ENCODE measurements at regions not wholly inside any gene's neighbourhood (a gene's known extent, or its start where the extent isn't known, plus 50 kb on each side); places are given as distances from the start of the nearest gene placed in this dataset.

DNA sequence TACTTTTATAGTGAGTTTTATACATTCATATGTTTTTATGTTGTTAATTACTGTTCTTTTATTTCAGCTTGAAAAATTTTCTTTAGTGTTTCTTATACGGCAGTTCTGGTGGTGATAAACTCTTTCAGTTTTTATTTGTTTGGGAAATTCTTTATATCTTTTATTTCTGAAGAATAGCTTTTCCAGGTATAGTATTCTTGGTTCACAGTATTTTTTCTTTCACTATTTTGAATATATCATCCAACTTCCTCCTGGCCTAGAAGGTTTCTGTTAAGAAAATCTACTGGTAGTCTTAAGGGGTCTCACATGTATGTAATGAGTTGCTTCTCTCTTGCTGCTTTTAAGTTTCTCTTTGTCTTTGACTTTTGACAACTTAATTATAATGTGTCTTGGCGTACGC is 79.4 kb downstream of the NXNL2 start:
- no peaks in the 10 kb centered on the region for H3K27me3 ChIP-seq (ENCODE audit: low read length)
- H3K9ac ChIP-seq (ENCODE audit: low read length), result no peak overlapping the region

GRCh38 chr9:88623698-88624097 is 88.7 kb downstream of the NXNL2 start:
- H3K79me2 ChIP-seq (ENCODE audit: insufficient read depth, low read length), result no peaks in the 10 kb centered on the region
- H3K27ac ChIP-seq (ENCODE audit: low read depth, low read length), result no peak overlapping the region
- H3K4me3 ChIP-seq (ENCODE audit: insufficient read depth, low read length, poor library complexity, severe bottlenecking), result no peak overlapping the region
- H3K27me3 ChIP-seq (ENCODE audit: low read length), result no peaks in the 10 kb centered on the region
- no peaks in the 10 kb centered on the region for H3K9me3 ChIP-seq (ENCODE audit: insufficient read depth, low read length)
- TF ChIP-seq EZH2phosphoT487 (conservative IDR thresholded peaks at IDR 0.05; ENCODE audit: low read length) (no peak), CTCF (IDR thresholded peaks at IDR 0.05; ENCODE audit: insufficient read depth, low read length, poor library complexity, severe bottlenecking) (no peak)
- H3F3A ChIP-seq (ENCODE audit: insufficient read depth), result no peaks in the 10 kb centered on the region
- no peak overlapping the region for H3K9ac ChIP-seq (ENCODE audit: low read length)
- H2AFZ ChIP-seq (ENCODE audit: low read depth, low read length, severe bottlenecking), result no peak overlapping the region
- H3K4me2 ChIP-seq (ENCODE audit: low read depth, low read length, poor library complexity, severe bottlenecking), result no peak overlapping the region
- no peaks in the 10 kb centered on the region for H3K36me3 ChIP-seq (ENCODE audit: low read length)
- H4K20me1 ChIP-seq (ENCODE audit: low read depth, low read length), result no peaks in the 10 kb centered on the region
- H3K9me2 ChIP-seq (replicated peaks; ENCODE audit: insufficient read depth, low read length), result no peaks in the 10 kb centered on the region

More for the DNA sequence above, 79.4 kb downstream of the NXNL2 start:
- H3K4me2 ChIP-seq (ENCODE audit: low read depth, low read length, poor library complexity, severe bottlenecking), result no peak overlapping the region
- H2AFZ ChIP-seq (ENCODE audit: low read depth, low read length, severe bottlenecking), result no peak overlapping the region
- H3F3A ChIP-seq (ENCODE audit: insufficient read depth), result no peaks in the 10 kb centered on the region
- no peaks in the 10 kb centered on the region for H3K36me3 ChIP-seq (ENCODE audit: low read length)
- no peak overlapping the region for H3K27ac ChIP-seq (ENCODE audit: low read depth, low read length)
- H3K79me2 ChIP-seq (ENCODE audit: insufficient read depth, low read length), result no peaks in the 10 kb centered on the region
- H3K9me3 ChIP-seq (ENCODE audit: insufficient read depth, low read length), result no peaks in the 10 kb centered on the region
- no peaks in the 10 kb centered on the region for H4K20me1 ChIP-seq (ENCODE audit: low read depth, low read length)
- H3K4me3 ChIP-seq (ENCODE audit: insufficient read depth, low read length, poor library complexity, severe bottlenecking), result no peak overlapping the region
- TF ChIP-seq CTCF (IDR thresholded peaks at IDR 0.05; ENCODE audit: insufficient read depth, low read length, poor library complexity, severe bottlenecking), result no peak
- TF ChIP-seq EZH2phosphoT487 (conservative IDR thresholded peaks at IDR 0.05; ENCODE audit: low read length), result no peak
- H3K9me2 ChIP-seq (replicated peaks; ENCODE audit: insufficient read depth, low read length), result no peaks in the 10 kb centered on the region

GRCh38 chr9:88628114-88628513 is 93.1 kb downstream of the NXNL2 start:
- H2AFZ ChIP-seq (ENCODE audit: low read depth, low read length, severe bottlenecking), result no peak overlapping the region
- no peak overlapping the region for H3K4me3 ChIP-seq (ENCODE audit: insufficient read depth, low read length, poor library complexity, severe bottlenecking)
- H3K79me2 ChIP-seq (ENCODE audit: insufficient read depth, low read length), result no peaks in the 10 kb centered on the region
- H3K27ac ChIP-seq (ENCODE audit: low read depth, low read length), result no peak overlapping the region
- H3K9me3 ChIP-seq (ENCODE audit: insufficient read depth, low read length), result no peaks in the 10 kb centered on the region
- no peaks in the 10 kb centered on the region for H3K27me3 ChIP-seq (ENCODE audit: low read length)
- no peak overlapping the region for H3K4me2 ChIP-seq (ENCODE audit: low read depth, low read length, poor library complexity, severe bottlenecking)
- no peaks in the 10 kb centered on the region for H4K20me1 ChIP-seq (ENCODE audit: low read depth, low read length)
- H3F3A ChIP-seq (ENCODE audit: insufficient read depth), result no peaks in the 10 kb centered on the region
- H3K9me2 ChIP-seq (replicated peaks; ENCODE audit: insufficient read depth, low read length), result no peaks in the 10 kb centered on the region
- no peaks in the 10 kb centered on the region for H3K36me3 ChIP-seq (ENCODE audit: low read length)
- H3K9ac ChIP-seq (ENCODE audit: low read length), result no peak overlapping the region
- no peak for TF ChIP-seq EZH2phosphoT487 (conservative IDR thresholded peaks at IDR 0.05; ENCODE audit: low read length)
- no peak for TF ChIP-seq CTCF (IDR thresholded peaks at IDR 0.05; ENCODE audit: insufficient read depth, low read length, poor library complexity, severe bottlenecking)

All from SU-DHL-6 (cell line).